GM18907 (cell line): ENCODE measurements at regions not wholly inside any gene's neighbourhood (a gene's known extent, or its start where the extent isn't known, plus 50 kb on each side); places are given as distances from the start of the nearest gene placed in this dataset.
"Not testable (repeated sequence)": the region's sequence is repeated elsewhere in the genome, so short reads cannot be mapped to it uniquely, and the experiment has no call there.

Experiments
- ATAC-seq: cut with Tn5 transposase; IDR thresholded peaks from one replicate; pipeline ENCODE4 v1.9.1; 2021; ENCODE audit warnings: mild to moderate bottlenecking, moderate library complexity; ENCODE audit not compliant: unreplicated experiment

DNA sequence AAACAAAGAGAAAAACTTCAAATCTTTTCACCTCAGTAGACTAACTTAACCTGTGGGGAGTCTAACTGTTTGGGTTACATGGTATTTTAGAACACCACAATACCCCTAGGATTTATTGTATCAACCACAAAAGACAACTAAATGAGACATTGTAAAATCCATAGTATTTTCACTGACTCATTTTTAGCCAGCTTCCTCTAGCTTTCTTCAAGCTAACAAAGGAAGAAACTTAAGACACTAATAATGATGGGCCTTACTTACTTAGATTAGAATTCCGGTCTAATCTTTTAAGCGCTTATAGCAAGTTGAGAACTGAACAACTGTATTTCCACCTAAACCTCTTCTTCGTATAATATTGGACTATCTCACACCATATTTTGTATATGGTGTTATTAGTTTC lies 529.3 kb downstream of the DMRTA1 start:
- ATAC-seq = no peak

DNA sequence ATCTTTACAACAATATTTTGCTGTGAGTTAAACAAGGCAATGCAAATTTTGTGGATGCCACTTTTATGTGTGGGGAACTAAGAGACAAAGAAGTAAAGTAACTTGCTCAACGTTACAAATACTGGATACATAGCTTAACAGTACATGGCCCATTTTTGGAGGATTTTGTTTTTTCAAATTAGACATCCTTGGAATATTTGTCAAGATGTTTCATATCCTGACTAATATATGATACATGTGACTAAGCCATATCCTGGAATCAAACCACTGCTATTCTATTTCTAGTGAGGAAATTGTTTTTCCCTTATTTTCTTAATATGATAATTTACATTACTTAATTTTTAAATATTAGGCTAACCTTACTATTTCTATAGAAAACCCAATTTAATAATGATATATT lies 529.8 kb downstream of the DMRTA1 start:
- no peak for ATAC-seq

DNA sequence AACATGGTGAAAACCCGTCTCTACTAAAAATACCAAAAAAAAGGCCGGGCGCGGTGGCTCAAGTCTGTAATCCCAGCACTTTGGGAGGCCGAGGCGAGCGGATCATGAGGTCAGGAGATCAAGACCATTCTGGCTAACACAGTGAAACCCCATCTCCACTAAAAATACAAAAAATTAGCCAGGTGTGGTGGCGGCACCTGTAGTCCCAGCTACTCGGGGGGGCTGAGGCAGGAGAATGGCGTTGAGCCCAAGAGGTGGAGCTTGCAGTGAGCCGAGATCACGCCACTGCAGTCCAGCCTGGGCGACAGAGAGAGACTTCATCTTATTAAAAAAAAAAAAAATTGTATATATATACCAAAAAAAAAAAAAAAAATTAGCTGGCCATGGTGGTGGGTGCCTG lies 533.8 kb downstream of the DMRTA1 start:
- ATAC-seq = not testable (repeated sequence)

DNA sequence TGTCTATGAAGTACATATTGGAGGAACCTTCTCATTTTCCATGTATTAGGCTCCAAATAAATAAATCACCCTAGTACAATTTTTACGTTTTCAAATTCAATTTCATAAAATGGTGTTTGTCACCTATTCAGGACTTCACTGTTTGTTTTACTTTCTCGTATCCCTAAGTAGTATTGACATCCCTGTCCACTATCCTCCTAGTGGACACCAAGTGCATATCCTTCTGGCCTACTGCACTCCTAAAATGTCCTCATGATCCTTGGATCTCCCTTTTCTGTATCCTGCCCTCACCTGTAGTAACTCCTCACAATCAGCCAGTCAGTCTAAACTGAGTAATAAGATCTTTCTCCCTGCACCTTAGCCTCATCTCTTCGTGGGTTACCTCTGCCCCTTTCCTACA lies 539.9 kb downstream of the DMRTA1 start:
- no peak for ATAC-seq

DNA sequence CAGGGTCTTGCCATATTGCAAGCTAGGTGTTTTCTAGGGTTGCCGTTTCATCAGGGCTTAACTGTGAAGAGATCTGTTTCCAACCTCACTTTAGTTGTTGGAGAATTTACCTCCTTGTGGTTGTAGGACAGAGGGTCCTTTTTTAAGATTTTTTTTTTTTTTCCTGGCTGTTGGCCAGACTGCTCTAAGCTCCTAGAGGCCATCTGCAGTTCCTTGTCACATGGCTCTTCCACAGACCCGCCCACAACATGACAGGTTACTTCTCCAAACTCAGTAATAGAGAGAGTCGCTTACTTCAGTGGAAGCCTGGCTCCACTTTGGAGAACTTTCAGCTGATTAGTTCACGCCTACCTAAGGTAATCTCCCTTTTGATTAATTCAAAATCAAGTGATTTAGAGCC lies 543.7 kb downstream of the DMRTA1 start:
- no peak for ATAC-seq

DNA sequence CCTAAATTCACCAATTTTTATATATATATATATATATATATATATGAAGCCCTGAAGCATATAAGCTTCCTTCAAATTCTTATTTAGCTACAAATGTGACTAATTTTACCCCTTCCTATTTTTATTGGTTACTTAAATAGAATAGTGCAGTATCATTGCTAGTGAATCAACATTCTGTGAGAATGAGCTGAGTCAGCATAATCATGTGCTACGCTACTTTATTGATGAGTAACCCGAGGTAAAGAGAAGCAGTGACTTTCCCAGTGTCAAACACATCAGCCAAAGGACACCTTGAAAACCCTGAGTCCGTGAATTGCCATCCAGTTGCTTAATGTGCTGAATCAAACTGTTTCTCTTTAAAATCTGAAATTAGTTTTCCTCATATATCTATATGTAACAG lies 546.2 kb downstream of the DMRTA1 start:
- no peak for ATAC-seq

DNA sequence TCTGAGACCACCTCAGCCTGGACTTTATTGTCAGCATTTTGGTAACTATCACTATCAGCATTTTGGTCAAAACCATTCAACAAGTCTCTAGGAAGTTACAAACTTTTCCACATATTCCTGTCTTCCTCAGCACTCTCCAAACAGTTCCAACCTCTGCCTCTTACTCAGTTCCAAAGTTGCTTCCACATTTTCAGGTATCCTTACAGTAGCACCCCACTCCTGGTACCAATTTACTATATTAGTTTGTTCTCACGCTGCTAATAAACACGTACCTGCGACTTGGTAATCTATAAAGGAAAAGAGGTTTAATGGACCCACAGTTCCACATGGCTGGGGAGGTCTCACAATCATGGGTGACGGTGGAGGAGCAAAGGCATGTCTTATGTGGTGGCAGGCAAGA lies 551.3 kb downstream of the DMRTA1 start:
- no peak for ATAC-seq

DNA sequence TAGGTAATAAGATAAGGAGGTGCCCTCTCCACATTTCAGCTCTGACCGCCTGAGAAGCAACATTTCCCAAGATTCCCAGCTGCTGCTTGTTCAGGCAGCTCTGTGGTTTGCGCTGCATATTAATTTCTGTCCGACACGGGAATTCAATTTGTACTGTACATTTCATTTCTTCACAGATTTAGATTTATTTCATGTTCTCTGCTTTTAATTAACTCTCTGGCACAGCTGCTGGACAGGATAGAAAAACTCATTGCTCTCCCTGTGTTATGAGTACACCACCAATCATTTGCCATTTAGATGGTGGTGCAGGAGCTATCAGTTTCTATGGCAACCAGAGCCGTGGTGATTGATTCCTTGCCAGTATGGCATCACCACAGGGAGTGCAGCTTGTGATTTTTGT lies 558.5 kb downstream of the DMRTA1 start:
- no peak for ATAC-seq

DNA sequence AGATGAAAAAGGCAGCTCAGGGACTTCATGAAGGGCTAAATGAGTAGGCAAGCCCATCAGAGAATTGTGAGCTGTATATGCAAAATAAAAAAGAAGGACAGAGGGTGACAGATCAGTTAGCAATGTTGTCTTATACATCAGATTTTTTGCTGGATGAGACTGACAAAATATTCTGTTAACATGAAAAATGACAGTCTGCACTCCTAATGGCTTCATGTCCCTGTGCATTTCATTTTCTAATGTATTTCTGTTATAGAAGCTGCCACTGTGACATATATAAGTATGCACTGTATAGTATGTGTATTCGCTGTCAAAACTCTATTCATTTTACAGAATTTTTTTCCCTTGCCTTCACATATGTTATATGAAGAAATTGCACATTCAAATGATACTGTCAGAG lies 559.5 kb downstream of the DMRTA1 start:
- ATAC-seq = no peak

DNA sequence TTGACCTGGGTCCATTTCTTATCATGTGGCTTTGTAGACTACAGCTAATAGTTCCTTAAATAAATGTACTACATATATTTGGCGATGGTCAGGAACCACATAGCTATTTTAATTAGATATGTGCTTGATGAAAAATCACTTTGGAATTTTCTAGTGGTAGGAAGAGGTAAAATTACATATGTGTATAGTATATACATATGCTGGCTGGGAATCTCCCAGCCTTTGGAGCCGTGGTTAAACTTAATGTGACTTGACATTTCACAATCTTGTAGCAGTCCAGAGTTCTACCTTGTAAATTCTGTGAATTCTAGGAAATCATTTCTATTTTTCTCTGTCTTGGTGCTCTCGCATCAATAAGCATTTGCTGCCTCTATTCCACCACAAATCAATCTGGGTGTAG lies 565.0 kb downstream of the DMRTA1 start:
- ATAC-seq = no peak

DNA sequence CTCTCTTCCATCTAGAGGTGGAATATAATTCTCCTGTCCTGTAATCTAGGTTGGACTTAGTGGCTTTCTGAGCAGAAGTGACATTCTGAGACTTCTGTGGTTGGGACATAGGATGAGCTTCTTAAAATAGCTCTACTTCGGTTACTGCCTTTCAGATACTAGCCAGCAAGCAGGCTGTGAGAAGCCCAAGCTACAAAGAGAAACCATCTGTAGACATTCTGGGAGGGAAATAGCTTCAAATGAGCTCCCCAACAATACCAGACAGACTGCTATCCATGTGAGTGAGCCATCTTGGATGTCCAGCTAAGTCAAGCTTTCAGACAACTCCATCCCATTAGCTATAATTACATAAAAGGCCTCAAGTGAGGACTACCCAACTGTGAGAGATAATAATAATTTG lies 568.9 kb downstream of the DMRTA1 start:
- ATAC-seq = no peak

DNA sequence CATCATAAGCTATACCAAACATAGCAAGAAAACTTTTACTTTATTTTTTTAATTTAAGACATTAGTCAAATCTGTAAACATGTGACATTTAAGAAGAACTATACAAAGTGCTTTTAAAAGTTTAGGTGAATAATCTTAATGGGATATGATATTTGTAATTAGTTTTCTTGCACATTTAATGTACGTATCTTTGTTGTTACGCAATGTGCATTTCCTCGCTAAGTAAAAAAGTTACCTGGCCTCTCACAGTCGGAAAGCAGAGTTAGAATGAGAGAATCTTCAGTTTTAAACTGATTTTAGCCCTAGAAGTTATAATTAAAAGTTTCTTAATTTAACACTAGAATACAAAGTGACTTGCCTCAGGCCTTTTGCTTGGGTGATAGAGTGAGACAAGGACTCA lies 589.8 kb downstream of the DMRTA1 start:
- no peak for ATAC-seq

DNA sequence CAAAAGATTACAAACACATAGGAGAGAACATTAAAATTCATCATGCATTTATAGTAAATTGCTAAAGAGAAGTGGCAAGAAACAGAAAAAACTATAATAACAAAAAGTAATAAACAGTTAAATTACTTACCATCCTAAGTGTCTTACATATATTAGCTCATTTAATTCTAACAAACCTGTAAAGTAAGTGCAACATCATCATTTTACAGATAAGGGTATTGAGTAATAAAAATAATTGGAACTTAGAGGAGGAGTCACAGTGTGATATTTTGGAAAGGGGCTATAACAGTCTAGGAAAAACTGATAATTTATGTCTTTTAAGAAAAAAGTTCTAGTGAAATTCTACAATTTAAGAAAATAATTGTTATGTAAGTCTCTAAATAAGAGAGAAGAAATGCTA lies 592.8 kb downstream of the DMRTA1 start:
- no peak for ATAC-seq

DNA sequence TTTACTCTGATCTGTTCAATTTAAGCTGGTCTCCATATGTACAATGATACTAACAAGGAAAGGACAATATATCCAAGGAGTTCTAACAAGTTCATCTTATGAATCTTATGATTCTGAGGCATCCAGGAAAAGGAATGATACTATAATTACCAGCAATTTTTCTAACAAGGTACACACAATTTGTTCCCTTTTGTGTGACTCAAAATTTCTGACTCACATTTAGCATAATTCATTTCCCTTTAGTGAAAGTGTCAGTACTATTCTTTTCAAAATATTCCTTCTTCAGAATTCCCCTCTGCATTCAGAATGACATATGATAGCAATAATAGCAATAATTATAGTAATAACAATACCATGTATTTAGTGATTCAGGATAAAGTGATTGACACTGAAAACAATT lies 594.8 kb downstream of the DMRTA1 start:
- no peak for ATAC-seq

DNA sequence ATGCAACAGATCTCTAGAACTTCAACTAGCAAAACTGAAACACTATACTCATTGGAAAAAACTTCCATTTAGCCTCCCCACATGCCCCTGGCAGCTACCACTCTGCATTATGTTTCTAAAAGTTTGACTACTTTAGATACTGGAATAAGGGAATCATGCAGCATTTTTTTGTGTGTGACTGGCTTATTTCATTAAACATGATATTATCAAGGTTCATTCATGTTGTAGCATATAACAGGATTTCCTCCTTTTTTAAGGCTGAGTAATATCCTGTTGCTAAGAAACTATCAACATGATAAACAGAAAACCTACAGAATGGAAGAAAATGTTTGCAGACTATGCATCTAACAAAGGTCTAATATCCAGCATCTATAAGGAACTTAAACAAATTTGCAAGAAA lies 597.9 kb downstream of the DMRTA1 start:
- no peak for ATAC-seq

DNA sequence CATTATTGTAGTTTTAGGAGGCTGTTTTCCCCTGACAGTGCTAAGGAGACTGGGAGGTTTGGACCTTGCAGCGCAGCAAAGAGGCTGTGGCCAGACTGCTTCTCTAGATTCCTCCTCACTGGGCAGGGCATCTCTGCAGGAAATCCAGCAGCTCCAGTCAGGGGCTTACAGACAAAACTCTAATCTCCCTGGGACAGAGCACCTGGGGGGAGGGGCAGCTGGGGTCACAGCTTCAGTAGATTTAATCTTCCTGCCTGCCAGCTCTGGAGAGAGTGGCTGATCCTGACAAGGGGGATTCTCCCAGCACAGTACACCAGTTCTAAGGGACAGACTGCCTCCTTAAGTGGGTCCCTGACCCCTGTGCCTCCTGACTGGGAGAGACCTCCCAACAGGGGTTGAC lies 599.4 kb downstream of the DMRTA1 start:
- ATAC-seq = not testable (repeated sequence)

DNA sequence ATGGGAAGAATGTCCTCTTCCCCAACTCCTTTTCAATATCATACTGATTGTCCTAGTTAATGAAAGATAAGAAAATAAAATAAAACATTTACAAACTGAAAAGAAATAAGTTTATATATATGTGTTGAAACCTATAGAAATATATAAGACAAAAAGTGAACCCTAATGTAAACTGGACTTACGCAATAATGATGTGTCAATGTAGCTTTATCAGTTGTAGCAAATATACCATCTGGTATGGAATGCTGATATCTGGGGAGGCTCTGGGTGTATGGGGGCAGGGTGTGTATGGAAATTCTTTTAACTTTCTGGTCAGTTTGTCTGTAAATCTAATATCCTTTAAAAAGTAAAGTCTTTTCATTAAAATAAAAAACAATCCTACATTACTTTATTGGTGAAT lies 603.9 kb downstream of the DMRTA1 start:
- ATAC-seq = no peak

DNA sequence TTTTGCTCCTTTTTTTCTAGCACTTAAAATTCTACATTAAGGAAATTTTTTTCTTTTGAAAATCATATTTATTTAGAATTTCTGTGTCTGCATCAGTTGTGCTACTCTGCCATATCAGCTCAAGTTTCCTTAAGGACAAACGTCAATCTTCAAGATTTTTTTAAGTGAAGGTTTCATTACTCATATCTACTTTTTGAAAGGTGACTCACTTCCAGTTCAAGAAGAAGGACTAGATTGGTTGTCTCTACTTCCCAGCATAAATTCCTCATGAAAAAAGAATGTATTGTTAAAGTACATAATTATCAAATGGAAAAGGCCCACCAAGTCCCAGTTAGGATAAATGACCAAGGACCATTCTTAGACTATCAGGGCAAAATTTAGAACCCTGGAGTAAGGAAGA lies 626.5 kb downstream of the DMRTA1 start:
- ATAC-seq = no peak

DNA sequence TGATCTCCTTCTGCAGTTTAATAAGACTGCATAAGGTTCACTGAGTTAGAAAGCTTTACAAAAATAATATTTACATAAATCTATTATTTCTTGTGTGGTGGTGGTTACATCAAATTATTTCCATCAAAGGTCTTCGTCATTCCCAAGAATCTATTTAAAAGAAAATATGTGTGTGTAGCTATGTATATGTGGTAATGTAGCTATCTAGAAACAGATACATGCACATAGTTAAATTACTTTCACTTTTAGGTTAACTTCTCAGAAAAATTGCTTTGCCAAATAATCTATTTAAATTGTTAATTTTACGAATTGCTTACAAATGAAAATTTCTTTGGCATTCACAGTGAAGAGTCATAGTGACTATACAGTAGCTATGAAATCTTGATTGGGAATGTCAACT lies 633.2 kb downstream of the DMRTA1 start:
- ATAC-seq = no peak

DNA sequence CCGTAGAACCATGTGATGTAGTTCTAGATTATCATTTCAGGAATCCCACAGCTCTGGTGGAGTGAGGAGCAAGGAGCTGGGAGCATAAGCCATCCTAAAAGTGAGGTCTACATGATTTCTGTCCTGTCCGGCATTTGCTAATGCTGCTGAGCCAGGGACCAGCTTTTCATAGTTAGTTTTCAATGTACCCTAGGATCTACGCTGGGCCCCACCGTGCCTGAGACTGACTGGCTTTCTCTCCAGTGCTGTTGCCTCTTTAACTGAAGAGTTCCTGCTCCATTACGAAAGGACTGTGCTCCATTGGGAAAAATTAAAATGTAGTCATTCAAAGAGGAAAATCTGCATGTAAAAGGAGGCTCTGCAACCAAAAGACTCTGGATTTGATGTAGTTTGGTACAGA lies 634.8 kb downstream of the DMRTA1 start:
- no peak for ATAC-seq

DNA sequence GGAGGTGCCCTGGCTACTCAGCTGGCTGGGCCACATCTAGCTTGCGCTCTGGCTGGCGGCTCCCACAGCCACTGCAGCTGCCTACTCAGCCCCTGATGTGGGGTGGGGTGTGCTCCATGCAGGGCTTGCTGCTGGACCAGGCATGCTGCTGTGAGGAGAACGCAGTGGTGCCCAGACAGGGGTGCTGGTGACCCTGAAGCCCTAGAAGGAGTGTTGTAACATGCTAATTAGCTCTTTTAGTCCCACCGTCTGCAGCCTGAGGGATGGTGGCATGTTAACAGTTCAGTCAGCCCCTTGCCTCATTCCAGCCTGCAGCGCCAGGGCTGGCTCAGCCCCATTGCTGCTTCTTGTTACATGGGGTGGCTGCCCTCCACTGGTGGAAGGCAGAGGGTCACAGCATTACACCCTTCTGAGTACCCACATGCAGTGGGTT lies 642.3 kb downstream of the DMRTA1 start:
- ATAC-seq = no peak

DNA sequence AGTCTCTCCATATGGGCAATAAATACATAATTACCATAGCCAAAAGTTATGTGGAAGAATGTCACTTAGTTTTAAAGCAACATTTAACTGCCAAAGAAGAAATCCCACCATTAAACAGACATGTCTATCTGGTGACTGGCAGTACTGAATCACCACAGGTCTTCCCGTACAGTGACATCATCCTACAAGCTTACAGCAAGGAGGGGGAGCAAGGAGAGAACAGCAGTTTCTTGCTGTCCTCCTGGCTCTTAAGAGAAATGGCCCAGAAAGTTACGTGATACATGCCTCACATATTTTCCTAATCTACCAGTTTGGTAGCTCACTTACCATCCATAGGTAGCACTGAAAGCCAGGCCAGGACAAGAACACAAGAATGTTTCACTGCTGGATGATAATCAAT lies 671.0 kb downstream of the DMRTA1 start:
- no peak for ATAC-seq

DNA sequence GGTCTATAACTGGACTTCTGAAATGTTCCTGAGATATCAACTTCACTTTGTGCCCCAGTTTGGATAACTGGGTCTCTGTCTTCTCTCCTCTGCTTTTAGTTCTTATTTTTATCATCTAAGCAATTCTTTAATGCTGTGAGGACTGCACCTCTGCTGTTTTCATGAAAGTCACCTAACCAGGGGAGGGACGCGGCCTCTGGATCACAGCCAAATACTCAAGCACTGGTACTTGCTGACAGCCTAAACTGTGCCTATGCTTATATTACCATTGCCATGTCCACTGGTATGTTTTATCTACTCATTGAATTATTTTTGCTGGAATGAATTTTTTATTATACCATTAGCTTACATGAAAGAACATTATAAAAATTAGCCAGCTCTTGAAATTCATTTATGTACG lies 674.0 kb downstream of the DMRTA1 start:
- no peak for ATAC-seq

DNA sequence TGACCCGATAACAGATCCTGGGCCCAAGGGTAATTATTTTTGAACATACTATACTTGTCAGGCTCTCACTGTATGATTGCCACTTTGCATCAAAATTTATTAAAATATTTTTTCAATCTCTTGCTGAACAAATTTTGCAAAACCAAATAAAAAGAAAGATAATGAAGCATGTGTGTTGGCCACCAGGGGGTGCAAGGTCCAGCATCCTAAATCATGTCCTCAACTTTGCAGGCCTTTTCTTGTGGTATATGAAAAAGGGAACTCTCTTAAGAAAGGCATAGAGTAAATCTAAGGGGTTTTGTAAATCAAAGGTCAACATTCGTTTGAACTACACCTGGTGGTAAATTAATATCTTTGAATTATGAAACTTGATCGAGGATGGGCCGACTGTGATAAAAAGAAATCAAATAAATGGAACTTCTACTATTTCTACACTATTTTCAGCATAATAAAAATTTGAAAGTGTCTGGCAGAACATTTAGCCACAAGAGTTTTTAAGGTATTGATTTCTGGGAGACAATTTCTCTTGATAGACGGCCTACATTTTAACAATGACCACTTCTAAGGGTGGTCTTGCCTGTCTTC lies 676.5 kb downstream of the DMRTA1 start:
- no peak for ATAC-seq
